ENCODE measurements at regions not wholly inside any gene's neighbourhood (a gene's known extent, or its start where the extent isn't known, plus 50 kb on each side); places are given as distances from the start of the nearest gene placed in this dataset.

DNA sequence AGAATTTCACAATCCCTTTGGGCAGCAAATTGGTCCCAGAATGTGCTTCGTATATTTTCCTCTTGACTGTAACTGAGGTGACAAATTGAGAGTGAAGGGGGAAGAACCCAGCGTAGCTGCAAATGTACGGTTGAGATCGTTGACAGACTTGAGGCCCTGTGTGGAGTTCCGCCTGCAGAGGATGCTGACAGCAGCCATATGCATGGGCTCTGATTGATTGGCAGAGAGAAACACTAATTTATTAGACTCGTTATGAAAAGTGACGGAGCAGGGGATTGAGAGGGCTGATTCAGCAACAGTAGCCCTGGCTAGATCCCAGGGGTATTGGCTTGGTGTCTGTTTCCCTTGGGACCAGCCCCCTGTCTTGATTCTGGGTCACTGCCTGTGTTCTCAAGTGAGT is 930.1 kb upstream of the EEF2KMT start:
- no peak for DNase-seq (ENCODE audit: low spot score)
- intact Hi-C loops (cut with DNase I), result no loop called here

DNA sequence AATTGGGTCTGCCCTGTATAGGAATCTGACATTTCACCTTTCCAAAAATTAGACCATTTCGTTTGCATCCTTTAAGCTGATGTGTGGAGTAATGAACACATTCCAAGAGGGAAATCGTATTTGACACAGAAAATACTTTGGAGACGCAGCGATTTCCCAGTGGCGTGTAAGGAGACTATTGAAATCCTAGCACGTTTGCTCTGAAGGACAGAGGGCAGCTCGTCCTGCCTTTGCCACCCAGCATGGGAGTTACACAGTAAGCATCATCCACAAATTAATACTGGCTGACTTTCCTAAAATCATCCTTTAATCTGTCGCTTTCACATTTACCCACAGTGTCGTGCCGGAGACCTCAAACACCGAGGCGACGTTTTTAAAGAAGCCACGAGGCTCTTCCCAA is 925.9 kb upstream of the EEF2KMT start:
- intact Hi-C loops (cut with DNase I), result no loop called here
- DNase-seq (ENCODE audit: low spot score), result no peak

DNA sequence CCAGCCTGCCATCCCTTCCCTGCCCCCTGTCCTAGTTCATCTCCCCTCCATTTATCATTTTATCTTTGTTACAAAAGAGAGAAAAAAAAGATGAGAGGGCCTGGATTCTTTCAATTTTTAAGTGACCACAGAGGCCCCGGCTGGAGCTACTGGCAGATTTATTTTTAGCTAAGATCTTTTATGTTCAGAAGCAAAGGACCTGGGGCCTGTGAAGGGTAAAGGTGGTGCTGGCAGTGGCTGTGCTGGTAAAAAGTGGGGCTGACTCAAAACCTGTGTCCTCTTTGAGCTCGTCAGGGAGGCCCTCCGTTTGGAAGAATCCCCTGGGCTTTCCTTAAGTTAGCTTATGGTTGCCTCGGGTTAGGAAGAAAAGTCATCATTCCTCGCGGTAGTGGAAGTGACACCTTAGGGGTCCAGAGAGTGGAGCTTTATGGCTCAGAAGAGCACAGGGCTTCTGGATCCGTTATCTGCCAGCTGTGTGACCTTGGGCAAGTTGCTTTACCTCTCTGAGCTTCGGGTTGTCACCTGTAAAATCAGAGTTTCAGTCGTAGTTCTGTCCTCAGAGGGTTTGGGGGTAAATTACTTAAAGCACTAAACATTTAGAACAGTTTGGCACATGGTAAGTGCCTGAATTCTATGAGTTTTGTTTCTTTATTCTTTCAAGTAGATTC is 923.8 kb upstream of the EEF2KMT start:
- no peak for DNase-seq (ENCODE audit: low spot score)
- intact Hi-C loops (cut with DNase I), result no loop called here

DNA sequence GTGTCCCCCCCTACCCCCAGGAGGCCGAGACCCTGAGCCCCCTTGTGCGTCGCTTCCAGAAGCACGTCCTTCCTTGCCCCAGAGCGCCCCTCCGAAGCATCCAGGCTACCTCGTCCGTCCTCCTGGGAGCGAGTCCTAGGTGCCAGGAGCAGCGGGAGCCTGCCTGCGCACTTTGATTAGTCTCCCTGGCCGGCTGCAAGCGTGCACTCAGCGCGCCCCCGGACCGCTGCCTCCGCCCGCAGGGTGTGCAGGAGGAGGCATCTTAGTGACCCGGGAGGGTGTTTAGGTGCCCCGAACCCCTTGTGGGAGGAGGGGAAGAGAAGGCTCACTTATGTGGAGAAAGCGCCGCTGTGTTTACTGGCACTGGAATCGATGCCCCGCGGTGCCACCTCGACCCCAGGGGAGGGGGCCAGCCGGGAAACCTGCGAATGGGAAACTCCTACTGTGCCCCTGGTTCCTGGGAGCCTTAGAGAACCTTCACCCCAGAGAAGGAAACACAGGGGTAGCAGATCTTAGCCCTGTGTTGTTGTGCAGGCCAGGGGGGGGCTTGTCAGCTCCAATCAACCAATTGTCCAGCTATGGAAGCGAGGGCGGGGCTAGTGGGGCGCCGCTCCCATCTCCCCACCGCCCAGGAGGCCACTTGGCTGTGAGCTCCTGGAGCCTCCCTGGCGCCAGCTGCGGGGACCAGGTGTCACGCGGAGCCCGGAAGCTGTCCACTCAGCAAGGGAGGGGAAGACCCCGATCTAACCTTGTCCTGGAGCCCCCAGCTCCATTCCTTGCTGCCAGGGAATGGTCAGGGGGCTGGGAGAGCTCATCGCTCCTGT is 922.8 kb upstream of the EEF2KMT start:
- intact Hi-C loops (cut with DNase I), result no loop called here

DNA sequence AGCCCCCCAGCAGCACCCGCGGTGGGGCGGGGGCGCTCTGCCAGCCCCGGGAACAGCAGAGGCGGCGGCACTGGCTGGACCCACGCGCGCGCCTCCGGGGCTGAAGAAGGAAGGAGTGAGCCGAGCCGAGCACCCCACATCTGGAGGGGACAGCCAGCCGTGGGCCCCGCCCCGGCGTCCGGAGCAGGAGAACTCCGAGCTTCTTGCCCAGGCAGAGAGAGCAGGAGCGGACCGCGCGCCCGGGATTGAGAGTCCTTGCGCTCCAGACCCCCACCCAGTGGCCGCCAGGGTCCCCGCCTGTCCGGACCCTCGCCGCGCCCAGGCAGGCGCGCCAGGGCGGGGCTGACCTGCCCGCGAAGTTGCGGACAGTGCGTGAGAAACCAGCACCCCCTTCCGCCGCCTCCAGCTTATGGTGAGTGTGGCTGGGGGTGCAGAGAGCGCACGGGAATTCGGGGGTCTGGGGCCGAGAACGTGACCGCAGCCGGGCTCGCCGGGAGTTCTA is 921.9 kb upstream of the EEF2KMT start:
- intact Hi-C loops (cut with DNase I), result loop anchor here (10.0 kb wide), 1 partner anchor 65 kb away; no protein-coding TSS in a partner anchor
- no peak for DNase-seq (ENCODE audit: low spot score)

More for the DNA sequence above, 922.8 kb upstream of the EEF2KMT start:
- DNase-seq (ENCODE audit: low spot score), result no peak

DNA sequence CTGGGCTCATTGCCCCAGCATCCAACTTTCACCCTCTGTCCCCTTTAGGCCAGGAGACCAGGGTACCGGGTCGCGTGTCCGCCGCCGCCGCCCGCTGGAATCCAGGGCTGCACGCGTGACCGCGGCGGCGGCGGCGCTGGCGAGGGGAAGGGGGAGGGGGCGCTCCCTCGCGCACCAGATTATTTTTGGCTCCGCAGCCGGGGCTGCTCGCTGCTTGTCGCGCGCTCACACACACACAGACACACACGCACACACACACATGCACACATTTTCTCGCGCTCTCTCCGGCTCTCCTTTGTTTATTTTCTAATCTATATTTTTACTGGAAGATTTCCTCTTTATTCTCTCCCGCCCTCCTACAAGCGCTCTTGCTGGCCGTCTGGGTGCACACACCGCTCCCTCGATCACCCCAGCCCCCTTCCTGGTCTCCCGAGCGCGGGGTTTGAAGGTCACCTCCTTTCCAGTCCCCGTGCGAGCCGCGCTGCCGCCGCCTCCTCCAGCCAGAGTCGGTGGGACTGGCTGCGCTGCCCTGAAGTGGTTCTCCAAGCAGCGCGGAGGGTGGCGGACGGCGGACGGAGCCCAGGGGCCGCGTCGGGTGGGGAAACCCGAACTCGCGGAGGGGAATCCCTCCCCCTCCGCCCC is 921.4 kb upstream of the EEF2KMT start:
- intact Hi-C loops (cut with DNase I), result loop anchor here (10.0 kb wide), 1 partner anchor 64 kb away; no protein-coding TSS in a partner anchor
- DNase-seq (ENCODE audit: low spot score), result no peak

DNA sequence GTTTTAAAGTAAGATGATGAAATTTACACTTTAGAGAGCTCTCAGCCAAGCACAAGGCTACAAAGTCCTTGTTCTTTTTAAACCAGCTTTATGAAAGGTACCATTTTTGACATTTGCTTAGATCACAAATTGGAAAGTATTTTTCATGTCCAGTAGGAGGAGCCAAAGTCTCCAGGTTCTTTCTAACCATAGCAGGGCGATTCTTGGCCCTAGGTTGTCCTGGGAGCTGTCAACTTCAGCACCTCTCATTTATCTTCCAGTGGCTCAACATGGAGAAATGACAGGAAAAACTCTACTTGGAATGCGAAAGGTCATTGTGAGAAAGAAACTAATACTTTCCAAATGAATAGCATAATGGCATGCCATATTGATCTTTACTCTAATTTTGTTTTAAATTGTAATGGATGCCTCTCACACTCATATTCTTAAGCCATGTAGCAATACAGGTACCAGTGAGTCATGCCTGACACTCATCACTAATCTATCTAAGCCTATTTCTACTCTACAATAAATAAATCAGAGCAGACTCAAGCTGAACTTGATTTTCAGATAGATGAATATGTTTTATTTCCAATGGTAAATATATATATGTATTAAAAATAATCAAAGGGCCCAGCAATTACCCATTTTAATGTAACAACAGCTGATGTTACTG is 919.1 kb upstream of the EEF2KMT start:
- intact Hi-C loops (cut with DNase I), result loop anchor here (10.0 kb wide), 1 partner anchor 62 kb away; no protein-coding TSS in a partner anchor
- no peak for DNase-seq (ENCODE audit: low spot score)

DNA sequence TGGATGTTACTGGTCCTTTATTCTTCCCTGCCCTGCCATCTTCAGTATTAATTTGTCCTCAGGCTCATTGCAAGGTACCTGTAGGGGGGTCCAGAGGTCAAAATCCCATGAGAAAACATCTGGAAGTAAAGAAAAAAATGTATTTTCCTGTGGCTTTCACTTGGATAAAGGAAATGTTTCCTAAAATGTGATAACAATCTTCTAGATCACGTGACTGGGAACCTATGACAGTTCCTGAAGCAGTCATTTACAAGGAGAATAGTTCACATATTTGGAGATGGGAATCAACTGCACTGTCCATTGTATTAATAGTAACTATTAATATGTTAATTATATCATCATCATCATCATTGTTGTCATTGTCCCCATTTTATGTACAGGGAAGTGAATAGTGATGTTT is 915.1 kb upstream of the EEF2KMT start:
- intact Hi-C loops (cut with DNase I), result loop anchor here (10.0 kb wide), 1 partner anchor 58 kb away; no protein-coding TSS in a partner anchor
- no peak for DNase-seq (ENCODE audit: low spot score)

DNA sequence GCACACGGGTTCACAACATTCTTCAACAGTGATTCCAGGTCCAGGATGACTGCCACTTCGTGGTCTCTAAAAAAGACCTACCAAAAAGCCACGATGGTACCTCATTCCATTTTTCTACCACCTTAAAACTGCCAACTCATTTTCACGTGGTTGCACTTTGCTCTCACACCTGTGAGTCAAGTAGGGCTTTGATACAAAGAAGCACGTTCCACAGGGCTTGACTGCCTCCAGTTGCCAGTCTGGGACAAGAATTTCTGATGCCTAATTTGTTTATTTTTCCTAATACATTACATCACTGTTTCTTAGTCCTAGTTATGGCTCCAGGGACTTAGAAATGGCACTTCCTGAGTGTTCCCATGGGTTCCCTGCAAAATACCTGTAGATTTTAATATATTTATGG is 911.6 kb upstream of the EEF2KMT start:
- no peak for DNase-seq (ENCODE audit: low spot score)
- intact Hi-C loops (cut with DNase I), result no loop called here

DNA sequence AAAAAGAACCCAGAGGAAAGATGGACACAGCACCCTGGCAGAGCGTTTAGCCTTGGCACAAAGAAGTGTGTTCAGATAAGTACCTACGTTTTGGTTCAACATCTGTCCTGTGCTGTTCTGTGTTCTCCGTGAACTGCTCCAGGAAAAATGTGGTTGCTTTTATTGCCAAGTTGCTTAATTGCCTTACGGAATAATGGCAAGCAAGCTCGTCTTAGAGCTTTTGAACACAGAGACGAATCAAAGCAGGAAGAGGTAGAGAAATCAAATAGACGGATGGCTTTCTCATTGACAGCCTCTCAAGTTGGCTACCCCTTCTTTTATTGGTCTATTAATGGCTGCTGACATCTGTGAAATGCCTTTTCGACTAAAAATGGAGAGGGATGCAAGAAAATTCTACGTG is 911.1 kb upstream of the EEF2KMT start:
- DNase-seq (ENCODE audit: low spot score), result no peak
- intact Hi-C loops (cut with DNase I), result no loop called here

DNA sequence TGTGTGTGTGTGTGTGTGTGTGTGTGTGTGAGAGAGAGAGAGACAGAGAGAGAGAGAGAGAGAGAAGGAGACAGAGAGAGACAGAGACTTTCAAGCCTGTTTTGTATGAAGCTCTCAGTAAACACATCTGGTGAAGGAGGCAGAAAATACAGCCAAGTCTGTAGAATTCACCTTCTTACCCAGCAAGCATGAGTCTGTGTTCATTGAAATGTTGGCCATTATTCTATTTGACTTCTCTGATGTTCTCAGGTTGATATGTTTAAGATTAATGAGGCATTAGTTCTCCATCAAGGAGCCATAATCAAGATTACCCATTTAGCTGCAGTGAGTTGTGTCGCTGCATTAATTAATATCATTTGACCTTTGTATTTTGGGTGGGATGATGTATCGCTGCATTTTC is 895.8 kb upstream of the EEF2KMT start:
- intact Hi-C loops (cut with DNase I), result loop anchor here (10.0 kb wide), 1 partner anchor 49 kb away; no protein-coding TSS in a partner anchor
- no peak for DNase-seq (ENCODE audit: low spot score)

DNA sequence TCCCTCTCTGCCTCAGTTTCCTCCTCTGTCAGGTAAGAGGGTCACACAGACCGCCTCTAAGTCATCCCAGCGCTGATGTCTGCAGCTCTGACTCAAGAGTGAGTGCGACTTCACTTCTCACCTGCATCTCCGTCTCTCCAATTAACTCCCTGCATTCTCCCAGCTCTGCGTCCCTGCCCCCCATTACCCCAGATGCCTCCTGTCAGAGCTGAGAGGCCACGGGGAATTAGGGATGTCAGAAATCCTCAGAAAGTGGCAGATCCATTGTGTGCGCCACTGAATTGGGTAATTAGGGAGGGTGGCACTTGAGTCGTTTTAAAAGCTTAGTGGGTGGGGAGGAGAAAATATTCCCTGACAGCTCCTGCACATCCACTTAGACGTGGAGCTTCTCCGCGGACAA is 885.4 kb upstream of the EEF2KMT start:
- DNase-seq (ENCODE audit: low spot score), result no peak
- intact Hi-C loops (cut with DNase I), result no loop called here

DNA sequence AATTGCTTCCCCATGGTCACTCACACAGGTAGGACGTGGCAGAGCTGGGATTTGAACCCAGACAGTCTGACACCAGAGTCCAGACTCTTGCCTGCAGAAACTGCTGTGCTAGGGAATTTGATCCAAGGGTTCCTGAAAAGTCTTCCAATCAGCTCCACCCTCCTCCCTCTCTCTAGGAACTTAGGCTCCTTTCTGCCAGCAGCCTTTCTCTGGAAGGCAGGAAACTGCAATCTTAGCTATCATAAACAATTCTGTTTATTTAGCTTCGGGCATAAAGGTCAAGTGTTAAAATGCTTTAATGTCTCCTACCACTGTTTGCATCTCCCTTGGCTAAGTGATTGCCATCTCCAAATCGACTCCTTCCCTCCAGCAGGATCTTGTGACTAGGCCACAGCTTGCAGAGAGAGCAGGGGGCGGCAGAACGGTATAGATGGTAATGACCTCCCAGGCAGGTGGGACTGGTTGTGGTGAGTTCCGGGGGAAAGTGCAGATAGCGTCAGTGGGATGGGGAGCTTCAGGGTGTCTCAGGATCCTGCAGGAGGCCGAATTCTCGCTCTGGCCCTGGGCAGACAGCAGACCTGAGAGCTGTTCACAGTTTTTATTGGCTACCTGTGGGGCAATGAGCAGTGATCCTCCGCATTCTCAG is 882.4 kb upstream of the EEF2KMT start:
- intact Hi-C loops (cut with DNase I), result no loop called here
- no peak for DNase-seq (ENCODE audit: low spot score)

DNA sequence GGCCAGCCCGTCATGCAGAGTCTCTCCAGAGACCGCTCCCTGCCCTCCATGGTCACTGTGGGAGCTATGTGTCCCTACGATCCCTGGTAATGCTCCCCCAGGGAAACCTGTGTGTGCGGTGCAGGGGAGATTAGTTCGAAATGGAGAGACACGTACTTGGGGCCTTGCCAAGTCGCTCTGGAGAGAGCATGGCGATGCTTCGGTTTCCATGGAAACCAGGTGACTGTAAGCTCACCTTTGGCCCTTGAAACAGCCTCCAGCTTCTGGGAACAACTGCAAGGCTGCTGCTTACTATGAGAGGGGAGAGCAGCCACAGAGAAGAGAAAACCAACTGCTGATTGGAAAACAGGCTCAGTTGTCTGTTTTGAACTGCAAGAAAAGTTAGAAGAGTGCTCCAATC is 879.7 kb upstream of the EEF2KMT start:
- no peak for DNase-seq (ENCODE audit: low spot score)
- intact Hi-C loops (cut with DNase I), result no loop called here

DNA sequence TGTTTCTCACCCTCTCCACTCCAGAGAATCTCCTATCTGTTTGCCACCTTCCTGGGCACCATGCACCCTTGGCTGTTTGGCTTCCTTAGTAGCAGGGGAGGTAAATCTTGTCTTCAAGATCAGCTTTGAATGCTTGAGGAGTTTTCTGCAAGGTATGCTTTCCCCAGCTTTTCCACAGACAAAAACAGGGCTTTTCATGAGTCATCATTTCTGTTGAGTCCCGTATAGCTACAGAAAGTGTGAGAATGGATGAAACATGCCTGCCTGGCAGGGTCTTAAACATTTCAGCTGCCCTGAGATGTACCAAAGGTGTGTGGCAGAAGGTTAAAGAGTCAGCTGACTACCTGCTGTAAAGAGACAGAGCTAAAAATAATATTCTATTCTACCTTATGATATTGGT is 875.2 kb upstream of the EEF2KMT start:
- DNase-seq (ENCODE audit: low spot score), result no peak
- intact Hi-C loops (cut with DNase I), result no loop called here

DNA sequence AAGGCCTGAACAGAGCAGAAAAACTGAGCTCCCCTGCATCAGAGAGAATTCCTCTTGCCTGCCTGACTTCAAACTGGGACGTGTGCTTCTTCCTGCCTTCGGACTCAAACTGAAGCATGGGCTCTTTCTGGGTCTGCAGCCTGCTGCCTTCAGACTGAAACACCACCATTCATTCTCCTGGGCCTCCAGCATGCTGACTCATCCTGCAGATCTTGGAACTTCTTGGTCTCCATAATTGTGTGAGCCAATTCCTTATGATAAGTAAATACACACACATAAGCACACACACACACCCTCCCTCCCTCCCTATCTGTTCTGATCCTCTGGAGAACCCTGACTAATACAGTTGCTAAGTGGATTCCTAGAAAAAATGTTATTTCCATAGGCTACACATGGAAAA is 874.3 kb upstream of the EEF2KMT start:
- intact Hi-C loops (cut with DNase I), result no loop called here
- no peak for DNase-seq (ENCODE audit: low spot score)

DNA sequence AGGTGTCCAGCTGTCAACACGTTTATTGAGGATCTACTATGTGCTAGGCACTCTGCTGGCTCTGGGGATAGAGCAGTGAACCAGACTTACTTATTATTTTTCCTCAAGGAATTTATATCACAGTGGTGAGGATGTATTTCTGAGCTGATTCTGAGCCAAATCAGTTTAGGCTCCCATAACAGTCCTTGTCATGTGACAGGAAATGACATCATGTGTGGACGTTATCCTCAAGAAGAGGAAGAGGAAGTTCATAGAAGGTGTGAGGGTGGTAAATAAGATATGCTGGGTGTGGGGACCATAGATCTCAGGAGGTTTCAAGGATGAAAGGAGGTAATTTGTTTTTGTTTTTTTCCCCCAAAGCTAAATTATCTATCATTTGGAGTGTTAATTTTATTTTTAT is 873.5 kb upstream of the EEF2KMT start:
- no peak for DNase-seq (ENCODE audit: low spot score)
- intact Hi-C loops (cut with DNase I), result no loop called here

DNA sequence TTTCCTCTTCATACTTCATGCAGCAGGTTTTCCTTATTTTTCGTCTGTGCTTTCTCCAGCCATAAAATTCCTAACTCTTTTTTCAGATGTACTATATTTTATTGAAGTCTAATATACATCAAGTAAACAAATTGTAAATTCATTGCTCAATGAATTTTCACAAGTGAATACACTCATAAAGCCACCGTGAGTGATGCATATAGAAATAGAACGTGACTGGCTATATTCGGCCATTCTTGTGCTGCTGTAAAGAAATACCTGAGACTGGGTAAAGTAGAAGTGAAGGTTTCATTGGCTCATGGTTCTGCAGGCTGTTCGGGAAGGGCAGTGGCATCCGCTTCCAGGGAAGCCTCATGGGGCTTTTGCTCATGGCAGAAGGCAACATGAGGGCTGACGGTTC is 868.4 kb upstream of the EEF2KMT start:
- intact Hi-C loops (cut with DNase I), result no loop called here
- no peak for DNase-seq (ENCODE audit: low spot score)

DNA sequence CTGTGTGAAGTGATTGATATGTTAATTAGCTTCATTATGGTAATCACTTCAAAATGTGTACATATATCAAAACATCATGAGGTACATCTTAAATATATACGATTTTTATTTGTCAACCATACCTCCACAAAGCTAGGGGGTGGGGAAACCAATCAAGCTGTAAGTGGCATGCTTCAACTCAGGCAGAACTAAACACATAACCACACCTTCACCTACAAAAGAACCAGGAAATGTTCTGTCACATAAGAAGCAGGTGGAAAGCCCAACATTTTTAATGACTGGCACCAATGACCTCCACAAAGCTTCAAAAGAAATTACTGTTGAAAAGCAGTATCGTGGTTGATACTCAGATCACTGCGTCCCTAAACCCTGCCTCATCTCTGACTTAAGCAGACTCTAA is 867.7 kb upstream of the EEF2KMT start:
- intact Hi-C loops (cut with DNase I), result no loop called here
- no peak for DNase-seq (ENCODE audit: low spot score)

All from cardiac septum (tissue), 1 donor.